HT1080 (cell line): ENCODE measurements at regions not wholly inside any gene's neighbourhood (a gene's known extent, or its start where the extent isn't known, plus 50 kb on each side); places are given as distances from the start of the nearest gene placed in this dataset.

Source experiments
- DNase-seq: peaks from one replicate; pipeline ENCODE4 v3.0.0-alpha.2; 2015; ENCODE audit warnings: low read depth

DNA sequence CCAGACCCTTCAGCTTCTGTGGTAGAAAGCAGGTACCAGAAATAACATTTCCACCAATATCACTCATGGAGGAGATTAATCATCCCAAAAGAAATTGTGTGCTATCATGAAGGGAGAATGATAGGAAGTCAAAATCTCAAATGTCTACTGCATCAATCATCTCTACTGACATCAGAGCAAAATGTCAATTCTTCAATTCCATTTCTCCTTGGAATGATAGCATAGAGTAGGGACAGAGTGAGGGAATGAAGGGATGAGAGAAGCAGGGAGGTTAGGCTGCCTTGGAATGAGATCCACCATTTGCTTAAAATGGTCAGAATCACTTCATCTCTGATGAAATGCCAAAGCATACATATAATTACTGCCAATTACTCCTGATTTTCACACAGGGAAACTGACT, 371.8 kb upstream of the ACVR2A start:
- no peak for DNase-seq

DNA sequence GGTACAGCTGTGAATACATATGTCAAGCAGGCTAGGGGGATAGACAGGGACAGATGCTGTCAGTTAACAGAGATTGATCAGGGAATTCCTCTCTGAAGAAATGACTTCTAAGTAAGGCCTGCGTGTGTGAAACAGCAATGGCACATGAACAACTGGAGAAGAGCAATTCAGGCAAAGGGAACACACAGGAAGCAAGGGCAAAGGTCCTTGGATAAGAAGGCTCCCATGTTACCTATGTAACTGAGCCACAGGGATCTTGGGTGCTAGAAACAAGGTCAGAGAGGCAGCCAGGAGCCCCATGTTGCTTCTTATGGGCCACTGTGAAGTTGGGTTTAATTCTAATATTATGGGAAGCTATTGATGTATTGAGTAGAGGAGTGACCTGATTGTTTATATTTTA, 373.7 kb upstream of the ACVR2A start:
- no peak for DNase-seq

- DNase-seq, result no peak
Measured at GRCh38 chr2:147469471-147469870, 375.4 kb upstream of the ACVR2A start.

GRCh38 chr2:147468963-147469362, 375.9 kb upstream of the ACVR2A start:
- DNase-seq, result no peak

DNA sequence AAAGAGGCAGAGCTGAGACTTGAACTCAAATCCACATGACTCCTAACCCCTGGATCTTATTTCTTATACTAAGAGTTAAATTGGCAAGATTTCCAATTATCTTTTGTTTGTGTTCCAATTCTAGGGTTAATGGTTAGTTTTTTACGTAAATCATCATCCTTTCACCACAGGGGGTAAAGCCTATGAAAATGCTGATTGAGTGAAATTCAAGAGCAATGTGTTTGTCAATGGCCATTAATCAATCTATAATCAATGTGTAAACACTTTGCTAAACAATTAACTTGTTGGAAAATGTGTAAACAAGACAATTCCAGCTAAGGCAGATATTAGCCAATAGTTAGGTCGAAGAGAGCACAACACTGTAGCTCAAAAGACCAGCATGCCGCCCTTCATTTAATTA, 376.5 kb upstream of the ACVR2A start:
- DNase-seq, result no peak

- DNase-seq, result no peak
Measured at GRCh38 chr2:147467441-147467840, 377.4 kb upstream of the ACVR2A start.

DNA sequence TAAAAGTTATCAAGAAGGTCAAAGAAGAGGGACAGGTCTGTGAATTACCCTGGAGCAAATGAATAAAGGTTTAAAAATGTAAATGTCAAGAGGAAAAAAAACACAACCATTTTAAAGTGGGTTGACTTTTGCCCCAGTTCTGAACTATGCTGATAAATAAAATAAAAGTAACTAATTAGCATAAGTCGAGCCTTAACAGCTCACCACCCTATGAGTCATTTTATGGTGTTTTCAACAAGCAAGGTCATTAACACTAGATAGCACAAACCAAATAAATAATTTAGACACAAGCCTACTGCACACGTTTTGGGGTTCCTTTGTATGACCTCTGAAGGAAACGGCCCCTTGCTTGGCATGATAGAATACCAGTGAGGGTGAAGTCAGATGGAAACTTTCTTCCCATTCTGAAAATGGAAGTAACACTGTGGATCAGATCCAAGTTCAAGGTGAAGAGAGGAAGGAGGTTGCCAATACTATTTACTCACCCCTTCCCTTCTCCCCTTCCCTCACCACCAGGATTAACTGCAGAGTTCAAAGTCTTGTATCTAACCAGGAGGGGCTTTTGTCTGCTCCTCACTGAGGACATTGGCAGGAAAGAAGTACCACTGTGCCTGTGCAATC, 380.0 kb upstream of the ACVR2A start:
- DNase-seq, result no peak

GRCh38 chr2:147463881-147464520, 380.8 kb upstream of the ACVR2A start:
- no peak for DNase-seq

GRCh38 chr2:147460155-147460554, 384.7 kb upstream of the ACVR2A start:
- DNase-seq, result peak; percentile 61

- DNase-seq, result peak; percentile 1
Measured at GRCh38 chr2:147456779-147457178, 388.1 kb upstream of the ACVR2A start.

GRCh38 chr2:147451902-147452515, 392.8 kb upstream of the ACVR2A start:
- no peak for DNase-seq

GRCh38 chr2:147450661-147451510, 393.9 kb upstream of the ACVR2A start:
- no peak for DNase-seq

GRCh38 chr2:147449323-147449991, 395.4 kb upstream of the ACVR2A start:
- DNase-seq, result no peak

- DNase-seq, result no peak
Measured at GRCh38 chr2:147442816-147443215, 402.0 kb upstream of the ACVR2A start.

- no peak for DNase-seq
Measured at GRCh38 chr2:147441182-147441581, 403.6 kb upstream of the ACVR2A start.

GRCh38 chr2:147440734-147441133, 404.1 kb upstream of the ACVR2A start:
- DNase-seq, result no peak

DNA sequence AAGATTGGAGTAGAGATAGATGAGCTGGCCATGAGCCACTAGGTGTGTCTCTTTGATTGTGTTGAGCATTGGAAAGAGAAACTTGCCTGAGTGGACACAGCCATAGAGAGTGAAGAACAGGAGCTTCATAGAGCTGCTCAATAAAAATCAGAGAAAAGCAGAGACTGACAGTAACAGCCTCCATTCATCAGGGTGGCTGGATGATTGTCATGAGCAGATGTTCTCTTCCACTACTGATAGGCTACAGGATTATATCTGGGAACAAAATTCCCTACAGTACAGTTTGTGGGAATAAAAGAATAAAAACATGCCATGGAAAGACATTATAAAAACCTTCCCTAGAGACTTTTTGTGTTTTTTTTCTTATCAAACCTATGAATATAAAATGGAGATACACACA, 404.8 kb upstream of the ACVR2A start:
- no peak for DNase-seq

DNA sequence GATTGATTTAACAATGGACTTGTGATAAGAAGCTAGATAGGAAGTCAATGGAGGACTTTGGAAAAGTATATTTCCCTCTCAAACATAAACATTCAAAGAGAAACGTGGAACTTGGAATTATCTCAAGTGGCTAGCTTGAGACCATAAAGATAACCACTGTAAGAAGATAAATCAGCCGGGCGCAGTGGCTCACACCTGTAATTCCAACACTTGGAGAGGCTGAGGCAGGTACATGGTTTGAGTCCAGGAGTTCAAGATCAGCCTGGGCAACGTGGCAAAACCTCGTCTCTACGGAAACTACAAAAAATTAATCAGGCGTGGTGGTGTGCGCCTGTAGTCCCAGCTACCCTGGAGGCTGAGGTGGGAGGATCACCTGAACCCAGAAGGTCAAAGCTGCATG, 405.9 kb upstream of the ACVR2A start:
- no peak for DNase-seq

DNA sequence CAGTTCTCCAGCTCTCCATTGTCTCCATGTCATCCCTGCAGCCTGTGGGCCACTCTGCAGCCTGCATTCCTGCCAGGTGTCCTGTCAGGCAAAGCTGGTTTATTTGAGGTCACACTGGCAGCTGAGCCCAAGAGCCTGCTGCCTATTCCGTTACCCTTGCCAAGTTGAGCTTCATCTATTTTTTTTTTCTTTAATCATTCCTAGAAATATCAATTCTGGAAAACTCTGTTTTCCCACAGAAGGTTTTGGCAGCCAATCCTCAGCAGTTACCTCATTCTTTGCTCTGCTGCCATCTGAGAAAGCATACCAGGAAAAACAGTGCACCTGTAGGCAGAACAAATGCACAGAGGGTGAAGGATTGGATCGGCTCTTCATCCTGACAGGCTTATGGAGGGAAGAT, 411.0 kb upstream of the ACVR2A start:
- no peak for DNase-seq

GRCh38 chr2:147430408-147430807, 414.4 kb upstream of the ACVR2A start:
- DNase-seq, result no peak

GRCh38 chr2:147428120-147428747, 416.6 kb upstream of the ACVR2A start:
- DNase-seq, result no peak
